Glomerular visceral epithelial cell (primary cell): ENCODE measurements at regions not wholly inside any gene's neighbourhood (a gene's known extent, or its start where the extent isn't known, plus 50 kb on each side); places are given as distances from the start of the nearest gene placed in this dataset.
A peak's percentile ranks its signal among the peaks of the same experiment; 100 is the strongest.

ENCODE experiments used
- DNase-seq: peaks from one replicate; pipeline ENCODE4 v3.0.0-alpha.2; 2016; ENCODE audit errors: extremely low spot score

GRCh38 chr15:94177112-94177511 lies 54.2 kb upstream of the MCTP2 start:
- peak; percentile 52 for DNase-seq

DNA sequence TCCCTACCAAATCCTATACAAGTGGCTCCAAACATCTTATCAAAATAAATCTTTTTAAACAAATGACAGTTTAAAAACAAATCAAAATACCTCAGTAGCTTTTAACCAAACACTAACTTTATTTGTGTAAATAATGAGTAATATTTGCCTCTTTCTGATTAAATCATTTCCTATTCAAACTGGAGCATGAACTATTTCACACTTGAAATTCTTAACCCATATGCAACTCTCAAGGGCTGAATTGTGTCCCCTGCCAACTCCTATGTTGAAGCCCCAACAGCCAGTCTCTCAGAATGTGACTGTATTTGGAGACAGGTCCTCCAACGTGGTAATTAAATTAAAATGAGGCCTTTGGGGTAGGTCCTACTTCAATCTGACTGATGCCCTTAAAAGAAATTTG lies 55.9 kb upstream of the MCTP2 start:
- no peak for DNase-seq

GRCh38 chr15:94174399-94174802 lies 57.0 kb upstream of the MCTP2 start:
- peak; percentile 46 for DNase-seq

DNA sequence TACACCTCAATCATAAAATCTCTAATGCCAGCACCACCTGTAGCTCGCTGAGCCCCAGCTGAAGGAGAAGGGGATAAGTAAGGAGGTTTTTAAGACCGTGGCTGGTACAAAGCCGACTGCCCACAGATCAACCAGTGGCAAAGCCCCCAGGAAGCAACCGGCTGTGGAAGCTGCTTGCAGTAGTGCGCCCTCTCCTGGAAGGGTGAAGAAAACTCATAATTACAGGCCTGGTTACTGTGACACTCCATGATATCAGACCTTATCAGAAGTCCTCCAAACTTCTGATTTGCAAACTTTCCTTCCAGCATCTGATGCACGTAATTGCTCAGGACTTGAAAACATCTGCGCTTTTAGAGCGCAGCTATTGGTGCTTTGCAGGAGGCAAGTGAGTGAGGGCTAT lies 63.1 kb upstream of the MCTP2 start:
- no peak for DNase-seq

- DNase-seq = no peak
These were observed 66.4 kb upstream of the MCTP2 start for GRCh38 chr15:94164971-94165370.

- peak; percentile 75 for DNase-seq
These were observed 67.1 kb upstream of the MCTP2 start for GRCh38 chr15:94164202-94164807.

- no peak for DNase-seq
These were observed 68.4 kb upstream of the MCTP2 start for GRCh38 chr15:94162939-94163338.

GRCh38 chr15:94154255-94154654 lies 77.1 kb upstream of the MCTP2 start:
- DNase-seq = no peak

GRCh38 chr15:94145046-94145445 lies 86.3 kb upstream of the MCTP2 start:
- no peak for DNase-seq

DNA sequence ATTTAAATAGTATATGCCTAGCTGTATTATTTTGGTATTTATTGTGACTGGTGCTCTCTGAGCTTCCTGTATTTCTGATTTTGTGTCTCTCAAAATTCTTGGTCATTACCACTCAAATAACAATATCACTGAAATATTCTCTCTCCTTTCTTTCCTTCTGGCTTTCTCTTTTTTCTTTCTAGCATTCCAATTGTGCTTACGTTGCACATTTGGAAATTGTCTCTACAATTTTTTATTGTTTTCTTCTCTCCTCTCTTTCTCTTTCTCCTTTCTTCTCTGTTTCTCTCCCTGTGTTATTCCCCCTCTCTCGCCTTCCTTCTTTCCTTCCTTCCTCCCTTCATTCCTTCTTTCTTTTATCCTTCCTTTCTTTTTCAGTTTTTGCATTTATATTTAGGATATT lies 89.6 kb upstream of the MCTP2 start:
- DNase-seq = no peak

- no peak for DNase-seq
These were observed 95.7 kb upstream of the MCTP2 start for GRCh38 chr15:94135486-94136147.

DNA sequence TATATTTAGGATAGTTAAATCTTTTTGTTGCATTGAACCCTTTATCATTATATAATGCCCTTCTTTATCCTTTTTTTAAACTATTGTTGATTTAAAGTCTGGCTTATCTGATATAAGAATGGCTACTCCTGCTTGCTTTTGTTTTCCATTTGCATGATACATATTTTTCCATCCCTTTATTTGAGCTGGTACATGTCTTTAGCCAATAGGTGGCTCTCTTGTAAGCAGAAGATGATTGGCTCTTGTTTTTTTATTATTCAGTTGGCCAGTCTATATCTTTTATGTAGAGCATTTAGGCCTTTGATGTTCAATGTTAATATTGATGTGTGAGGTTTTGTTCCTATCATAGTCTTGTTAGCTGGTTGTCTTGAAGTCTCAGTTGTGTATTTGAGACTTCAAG lies 99.5 kb upstream of the MCTP2 start:
- DNase-seq = no peak

DNA sequence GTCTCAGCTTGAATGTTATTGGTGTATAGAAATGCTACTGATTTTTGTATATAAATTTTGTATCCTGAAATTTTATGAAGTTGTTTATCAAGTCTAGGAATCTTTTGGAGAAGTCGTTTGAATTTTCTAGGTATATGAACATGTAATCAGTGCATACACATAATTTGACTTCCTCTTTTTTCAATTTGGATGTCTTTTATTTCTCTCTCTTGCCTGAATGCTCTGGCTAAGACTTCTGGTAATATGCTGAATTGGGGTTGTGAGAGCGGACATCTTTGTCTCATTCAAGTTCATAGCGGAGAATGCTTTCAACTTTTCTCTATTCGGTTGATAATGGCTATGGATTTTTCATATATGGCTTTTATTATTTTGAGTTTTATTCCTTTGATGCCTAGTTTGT lies 100.9 kb upstream of the MCTP2 start:
- DNase-seq = no peak

DNA sequence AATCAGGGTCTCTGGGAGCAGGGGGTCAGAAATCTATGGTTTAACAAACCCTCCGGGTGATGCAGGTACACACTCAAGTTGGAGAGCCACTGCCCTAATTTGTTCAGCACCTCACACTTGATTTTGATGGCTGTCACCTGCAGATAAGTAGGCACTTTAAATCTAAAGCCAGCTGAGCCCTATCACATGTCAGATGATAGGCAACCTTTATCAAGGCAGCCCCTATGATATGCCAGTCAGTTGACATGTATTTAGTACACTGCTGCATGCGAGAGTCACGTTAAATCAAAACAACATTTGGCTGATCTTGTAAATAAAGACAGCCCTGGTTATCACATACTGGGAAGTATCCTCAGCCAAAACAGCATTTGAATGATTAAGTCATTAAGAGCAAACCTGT lies 104.4 kb upstream of the MCTP2 start:
- no peak for DNase-seq

DNA sequence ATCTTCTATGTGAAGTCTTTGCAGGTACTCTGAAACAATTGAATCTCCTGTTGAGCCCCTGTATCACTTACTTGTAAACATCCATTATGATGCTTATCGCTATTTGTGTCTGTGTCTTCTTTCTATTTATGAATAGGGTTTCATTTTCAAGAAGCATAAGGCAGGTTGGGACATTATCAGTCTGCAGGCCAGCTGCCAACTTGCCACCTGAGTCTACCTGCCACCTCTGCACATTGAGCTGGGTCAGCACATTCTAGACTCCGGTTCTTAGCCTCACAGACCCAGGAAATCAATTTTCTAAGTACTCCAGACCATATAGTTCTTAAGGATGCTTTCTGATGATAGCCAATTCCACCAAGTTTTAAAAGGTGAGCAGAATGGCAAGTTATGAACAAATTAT lies 105.7 kb upstream of the MCTP2 start:
- no peak for DNase-seq

- no peak for DNase-seq
These were observed 106.2 kb upstream of the MCTP2 start for GRCh38 chr15:94125156-94125555.

DNA sequence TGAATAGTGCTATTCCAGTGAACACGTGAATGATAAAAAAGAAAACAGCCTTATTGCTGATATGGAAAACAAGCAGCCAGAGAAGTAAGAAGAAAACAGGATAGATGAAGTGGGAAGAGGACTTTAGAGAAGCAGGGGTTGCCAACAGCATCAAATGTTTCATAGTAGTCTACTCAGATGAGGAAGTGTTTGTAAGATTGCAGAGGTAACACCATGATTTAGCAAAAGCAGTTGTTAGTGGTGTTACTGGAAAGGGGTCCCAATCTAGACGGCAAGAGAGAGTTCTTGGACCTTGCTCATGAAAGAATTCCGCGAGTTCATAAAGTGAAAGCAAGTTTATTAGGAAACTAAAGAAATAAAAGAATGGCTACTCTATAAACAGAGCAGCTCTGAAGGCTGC lies 108.8 kb upstream of the MCTP2 start:
- no peak for DNase-seq

DNA sequence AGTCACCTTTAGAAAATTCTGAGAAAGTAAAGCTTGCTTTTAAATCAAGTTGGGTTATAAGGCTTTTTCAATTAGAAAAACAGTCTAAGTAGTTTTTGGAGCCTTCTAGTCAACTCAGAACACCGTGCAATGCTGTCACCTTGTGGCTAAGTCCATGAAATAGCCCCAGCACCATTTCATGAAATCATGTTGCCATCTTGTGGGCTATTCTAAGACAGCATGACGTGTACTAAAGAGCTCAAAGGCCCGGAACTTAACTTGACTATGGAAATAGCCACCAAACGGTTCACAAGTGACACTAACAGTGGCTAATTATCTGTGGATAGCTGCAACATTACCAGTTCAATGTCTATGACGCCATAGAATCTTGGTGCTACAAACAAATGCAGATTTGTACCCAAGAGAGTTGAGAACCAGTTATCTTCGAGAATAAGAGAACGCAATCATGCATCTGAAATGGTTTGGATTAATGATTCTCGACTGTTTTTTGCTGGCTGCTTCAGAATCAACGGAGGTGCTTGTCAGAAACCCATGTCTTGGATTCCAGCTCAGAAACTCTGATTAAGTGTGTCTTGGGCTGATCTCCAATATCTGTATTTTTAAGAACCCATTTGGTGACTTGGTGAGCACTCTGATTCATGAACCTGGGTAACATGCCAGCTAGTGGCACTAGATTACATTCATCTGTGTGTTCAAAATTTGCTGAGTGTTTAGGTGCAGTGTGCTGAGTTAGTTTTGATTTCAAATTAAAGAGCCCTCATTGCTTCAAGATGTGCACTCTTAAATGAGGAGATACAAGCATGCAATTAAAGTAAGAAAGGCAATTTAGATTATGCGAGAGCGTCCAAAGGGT lies 111.2 kb upstream of the MCTP2 start:
- peak; percentile 70 for DNase-seq

- no peak for DNase-seq
These were observed 112.0 kb upstream of the MCTP2 start for GRCh38 chr15:94119298-94119811.

DNA sequence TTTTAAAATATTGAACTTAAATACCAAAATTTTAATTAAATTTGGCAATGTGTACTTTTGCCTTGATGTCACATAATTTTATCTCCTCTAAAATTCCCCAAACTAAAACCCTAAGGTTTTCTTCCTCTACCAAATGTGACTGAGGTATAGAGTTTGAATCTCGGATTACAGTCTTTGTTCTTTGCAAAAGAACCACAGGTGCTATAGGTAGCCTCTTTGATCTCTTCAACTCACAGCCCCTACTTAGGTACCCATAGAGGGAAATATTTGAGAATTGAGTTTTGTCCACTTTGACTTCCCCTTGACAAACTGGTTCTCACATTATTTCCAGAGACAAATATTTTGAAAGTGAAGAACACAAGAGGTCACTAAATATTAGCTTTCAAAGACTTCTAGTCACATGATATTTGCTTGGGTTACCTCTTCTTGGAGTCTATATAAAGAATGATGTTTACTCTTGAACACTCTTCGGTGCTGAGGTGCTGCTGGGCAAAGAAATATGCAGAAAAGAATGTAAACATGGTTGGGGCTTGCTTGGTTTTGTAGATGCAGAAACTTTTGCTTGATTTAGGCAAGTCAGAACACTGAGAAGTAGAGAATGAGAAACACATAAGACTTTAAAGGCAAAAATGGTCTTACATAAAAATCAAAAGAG lies 120.8 kb upstream of the MCTP2 start:
- DNase-seq = no peak

GRCh38 chr15:94107652-94108051 lies 123.7 kb upstream of the MCTP2 start:
- DNase-seq = no peak

DNA sequence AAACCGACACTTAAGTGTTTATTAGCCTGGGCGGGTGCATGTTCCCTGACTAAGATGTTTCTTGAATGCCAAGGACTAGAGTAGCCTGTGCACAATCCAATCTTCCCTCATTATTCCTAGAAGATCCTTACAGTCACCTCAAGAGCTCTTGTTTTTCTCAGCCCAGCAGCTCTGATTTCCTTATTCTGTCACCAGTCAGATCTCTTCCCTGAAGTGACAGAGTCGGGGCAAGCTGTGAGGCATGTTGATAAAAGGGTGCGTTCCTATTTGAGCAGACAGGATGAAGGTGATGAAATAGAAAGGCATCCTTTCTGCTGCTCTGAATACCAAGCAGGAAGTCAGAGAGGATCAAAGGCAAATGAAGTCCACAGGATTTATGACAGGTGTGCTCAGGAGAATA lies 125.6 kb upstream of the MCTP2 start:
- DNase-seq = no peak
